ENCODE measurements at regions not wholly inside any gene's neighbourhood (a gene's known extent, or its start where the extent isn't known, plus 50 kb on each side); places are given as distances from the start of the nearest gene placed in this dataset.

GRCh38 chr16:6407596-6407995 lies 925.0 kb upstream of the RBFOX1 start:
- TF ChIP-seq CTCF (optimal IDR thresholded peaks at IDR 0.05 in 1 of 3, IDR thresholded peaks at IDR 0.05 in 1 of 3, conservative IDR thresholded peaks at IDR 0.05 in 1 of 3; ENCODE audit: extremely low read depth in 1 of 3, insufficient read depth in 2 of 3, low read length in 3 of 3) (no peak), EZH2 (IDR thresholded peaks at IDR 0.05; ENCODE audit: low read length) (no peak)
- H3K4me2 ChIP-seq (ENCODE audit: control insufficient read depth, extremely low read depth, insufficient read depth, low read depth, low read length) = no peak overlapping the region
- H3K9me3 ChIP-seq (ENCODE audit: control insufficient read depth, low read depth, low read length) = peaks cover 2% of the 10 kb centered on the region
- DNase-seq (ENCODE audit: low read depth, low spot score) (no peak), FAIRE-seq (no peak)
- H3K4me1 ChIP-seq (ENCODE audit: control insufficient read depth, extremely low read depth, insufficient read depth, low read length) = no peaks in the 10 kb centered on the region
- dilution Hi-C loops (cut with MboI; ENCODE audit: extremely low pct_ligation_motif_present, low sequenced_read_pairs) = no loop called here
- H3K9ac ChIP-seq (ENCODE audit: control insufficient read depth, extremely low read depth, insufficient read depth, low read length) = no peak overlapping the region
- no peaks in the 10 kb centered on the region for H3K27me3 ChIP-seq (ENCODE audit: control insufficient read depth, extremely low read depth, insufficient read depth, low read length)
- H4K20me1 ChIP-seq (ENCODE audit: control insufficient read depth, extremely low read depth, insufficient read depth, low read length) = no peaks in the 10 kb centered on the region
- no peaks in the 10 kb centered on the region for H3K36me3 ChIP-seq (ENCODE audit: control insufficient read depth in 2 of 2, extremely low read depth in 1 of 2, insufficient read depth in 2 of 2, low read length in 2 of 2)
- no peak overlapping the region for H3K27ac ChIP-seq (ENCODE audit: control insufficient read depth, insufficient read depth, low read length)
- no peaks in the 10 kb centered on the region for H3K79me2 ChIP-seq (ENCODE audit: control insufficient read depth, insufficient read depth, low read length)
- no peak overlapping the region for H3K4me3 ChIP-seq (ENCODE audit: control insufficient read depth in 2 of 3, extremely low read depth in 1 of 3, insufficient read depth in 2 of 3, low read depth in 1 of 3, low read length in 3 of 3)
- H3K9me1 ChIP-seq (ENCODE audit: control insufficient read depth, extremely low read depth, insufficient read depth, low read length) = no peaks in the 10 kb centered on the region
- no peak overlapping the region for H2AFZ ChIP-seq (ENCODE audit: control insufficient read depth, low read length)

GRCh38 chr16:6406028-6406427 lies 926.6 kb upstream of the RBFOX1 start:
- H4K20me1 ChIP-seq (ENCODE audit: control insufficient read depth, extremely low read depth, insufficient read depth, low read length) = no peaks in the 10 kb centered on the region
- H3K27ac ChIP-seq (ENCODE audit: control insufficient read depth, insufficient read depth, low read length) = no peak overlapping the region
- peaks cover 2% of the 10 kb centered on the region for H3K9me3 ChIP-seq (ENCODE audit: control insufficient read depth, low read depth, low read length)
- H3K4me3 ChIP-seq (ENCODE audit: control insufficient read depth in 2 of 3, extremely low read depth in 1 of 3, insufficient read depth in 2 of 3, low read depth in 1 of 3, low read length in 3 of 3) = no peak overlapping the region
- TF ChIP-seq CTCF (optimal IDR thresholded peaks at IDR 0.05 in 1 of 3, IDR thresholded peaks at IDR 0.05 in 1 of 3, conservative IDR thresholded peaks at IDR 0.05 in 1 of 3; ENCODE audit: extremely low read depth in 1 of 3, insufficient read depth in 2 of 3, low read length in 3 of 3) (no peak), EZH2 (IDR thresholded peaks at IDR 0.05; ENCODE audit: low read length) (no peak)
- no peaks in the 10 kb centered on the region for H3K27me3 ChIP-seq (ENCODE audit: control insufficient read depth, extremely low read depth, insufficient read depth, low read length)
- FAIRE-seq (no peak), DNase-seq (ENCODE audit: low read depth, low spot score) (no peak)
- no peak overlapping the region for H2AFZ ChIP-seq (ENCODE audit: control insufficient read depth, low read length)
- no peak overlapping the region for H3K4me2 ChIP-seq (ENCODE audit: control insufficient read depth, extremely low read depth, insufficient read depth, low read depth, low read length)
- no peaks in the 10 kb centered on the region for H3K79me2 ChIP-seq (ENCODE audit: control insufficient read depth, insufficient read depth, low read length)
- dilution Hi-C loops (cut with MboI; ENCODE audit: extremely low pct_ligation_motif_present, low sequenced_read_pairs) = no loop called here
- H3K9ac ChIP-seq (ENCODE audit: control insufficient read depth, extremely low read depth, insufficient read depth, low read length) = no peak overlapping the region
- no peaks in the 10 kb centered on the region for H3K4me1 ChIP-seq (ENCODE audit: control insufficient read depth, extremely low read depth, insufficient read depth, low read length)
- no peaks in the 10 kb centered on the region for H3K36me3 ChIP-seq (ENCODE audit: control insufficient read depth in 2 of 2, extremely low read depth in 1 of 2, insufficient read depth in 2 of 2, low read length in 2 of 2)
- no peaks in the 10 kb centered on the region for H3K9me1 ChIP-seq (ENCODE audit: control insufficient read depth, extremely low read depth, insufficient read depth, low read length)

Data from keratinocyte (primary cell).